Dermis blood vessel endothelial cell (primary cell): ENCODE measurements at regions not wholly inside any gene's neighbourhood (a gene's known extent, or its start where the extent isn't known, plus 50 kb on each side); places are given as distances from the start of the nearest gene placed in this dataset.

Experiments used
- DNase-seq: peaks from one replicate; pipeline ENCODE4 v3.0.0; 2010

DNA sequence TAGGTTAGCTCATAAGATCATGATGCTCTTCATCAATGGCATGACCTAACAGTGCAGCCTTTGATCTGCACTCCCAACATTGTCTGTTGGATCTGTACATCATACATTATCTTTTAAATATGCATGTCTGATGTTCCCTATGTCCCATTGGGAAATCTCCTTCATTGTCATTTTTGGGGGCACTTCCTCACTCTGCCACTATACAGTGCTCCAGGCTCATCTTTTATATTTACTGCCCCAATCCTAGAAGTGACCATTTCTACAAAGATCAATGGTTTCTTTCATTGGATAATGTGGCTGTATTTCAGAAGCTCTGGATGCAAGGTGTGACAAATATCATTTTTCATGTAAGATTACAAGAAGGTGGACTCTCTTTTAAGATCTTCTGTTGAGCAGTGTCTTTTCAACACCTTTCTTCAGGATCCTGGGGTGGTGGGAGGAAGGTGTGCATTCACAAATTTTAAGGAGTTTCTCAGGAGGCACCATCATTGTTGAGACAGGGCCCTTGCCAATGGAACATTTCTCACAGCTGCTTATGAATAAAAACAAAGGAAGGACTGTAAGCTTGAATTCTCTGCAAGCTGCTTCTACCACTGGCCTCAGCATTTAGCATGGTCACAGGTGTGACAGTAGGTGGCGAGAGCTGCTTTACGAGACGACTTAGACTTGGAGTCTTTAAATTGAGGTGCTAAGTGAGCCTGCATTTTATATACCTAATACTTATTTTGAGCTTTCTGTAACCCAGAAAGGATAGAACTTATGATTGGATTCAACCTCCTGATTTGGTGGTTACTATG is 403.0 kb downstream of the LMO7 start:
- no peak for DNase-seq

DNA sequence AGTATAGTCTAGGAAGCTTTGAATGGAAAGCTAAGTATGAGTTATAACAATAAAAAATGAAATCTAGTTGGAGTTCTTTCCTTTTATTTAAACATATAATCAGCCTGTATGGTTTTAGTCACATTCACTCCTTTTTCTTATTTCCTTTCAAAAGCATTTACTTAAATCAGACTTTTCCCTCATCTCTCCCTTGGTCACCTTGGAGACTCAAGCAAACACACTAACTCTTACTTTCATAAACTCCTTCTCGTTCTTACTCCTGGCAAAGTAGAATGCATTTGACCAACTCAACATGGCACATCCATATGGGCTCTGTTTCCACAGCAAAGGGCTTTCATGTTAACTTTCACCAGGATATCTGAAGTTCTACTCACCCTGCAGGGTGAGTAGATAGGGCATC is 400.0 kb downstream of the LMO7 start:
- DNase-seq, result no peak

DNA sequence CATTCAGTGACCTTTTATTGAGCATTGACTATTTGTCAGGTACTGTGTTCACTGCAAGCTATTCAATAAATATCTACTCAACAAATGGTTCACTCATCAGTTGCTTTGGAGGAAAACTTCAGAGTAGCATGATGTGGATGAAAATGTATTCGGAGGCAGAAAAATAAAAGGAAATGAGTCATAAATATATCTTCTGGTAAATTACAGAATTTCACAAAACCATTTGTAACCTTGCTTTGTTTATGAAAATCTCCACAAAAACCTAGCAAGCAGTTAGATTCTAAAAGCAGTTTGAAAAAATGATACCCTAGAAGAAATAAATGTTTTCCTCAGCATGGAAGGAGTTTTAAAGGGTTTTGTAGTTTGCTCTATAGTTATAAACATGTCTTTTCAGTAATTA is 399.6 kb downstream of the LMO7 start:
- no peak for DNase-seq

DNA sequence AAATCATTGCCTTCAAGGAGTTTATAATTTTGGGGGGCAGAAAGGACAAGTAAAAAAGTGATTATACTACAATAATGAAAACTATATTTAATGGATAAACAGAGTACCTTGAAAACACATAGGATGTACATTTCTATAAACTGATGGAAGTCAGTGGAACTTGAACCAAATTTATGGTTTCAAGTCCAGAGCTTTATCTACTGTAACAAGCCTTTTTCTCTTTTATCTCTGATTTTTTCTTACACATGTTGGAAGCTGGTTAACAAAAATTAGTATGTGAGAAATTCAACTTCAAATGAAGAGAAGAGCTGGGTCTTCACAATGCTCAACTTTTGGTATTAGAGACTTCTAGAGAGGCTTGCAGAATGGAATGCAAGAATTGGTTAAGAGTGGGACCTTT is 393.6 kb downstream of the LMO7 start:
- no peak for DNase-seq

DNA sequence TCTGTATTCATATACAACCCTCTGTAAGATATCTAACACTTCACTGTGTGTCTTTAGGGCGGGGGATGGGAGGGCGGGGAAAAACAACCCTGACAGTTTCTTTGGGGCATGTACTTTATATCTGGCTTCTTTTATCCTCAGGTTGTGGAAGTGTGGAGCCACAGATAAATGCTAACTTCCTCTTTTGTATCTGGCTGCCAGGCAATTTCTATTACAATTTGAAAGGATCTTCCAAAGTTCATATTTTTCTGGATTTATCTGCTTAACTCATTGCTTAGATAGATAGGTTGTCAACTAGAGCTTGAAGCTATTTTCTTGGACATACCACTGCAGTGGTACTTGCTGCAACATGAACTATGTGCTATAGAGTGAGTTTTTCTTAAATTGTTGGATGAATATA is 393.0 kb downstream of the LMO7 start:
- no peak for DNase-seq

DNA sequence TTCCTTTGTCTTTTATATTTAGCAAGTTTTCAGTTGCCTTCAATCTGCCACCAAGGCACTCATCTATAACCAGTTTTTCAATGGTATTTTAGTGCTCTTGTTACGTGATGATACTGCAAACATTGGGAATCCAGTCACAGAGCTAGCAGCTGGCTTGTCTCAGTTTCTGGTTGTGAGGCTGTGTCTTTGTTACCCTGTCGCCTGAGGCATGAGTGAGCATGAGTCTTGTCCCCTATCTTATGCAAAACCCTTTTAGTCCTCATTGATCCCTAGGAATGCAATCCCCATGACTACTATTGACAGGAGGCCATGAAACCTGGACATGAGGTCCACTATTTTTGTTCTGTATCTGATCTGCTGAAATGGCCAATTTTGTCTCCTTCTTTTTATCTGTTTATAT is 391.0 kb downstream of the LMO7 start:
- DNase-seq, result no peak

DNA sequence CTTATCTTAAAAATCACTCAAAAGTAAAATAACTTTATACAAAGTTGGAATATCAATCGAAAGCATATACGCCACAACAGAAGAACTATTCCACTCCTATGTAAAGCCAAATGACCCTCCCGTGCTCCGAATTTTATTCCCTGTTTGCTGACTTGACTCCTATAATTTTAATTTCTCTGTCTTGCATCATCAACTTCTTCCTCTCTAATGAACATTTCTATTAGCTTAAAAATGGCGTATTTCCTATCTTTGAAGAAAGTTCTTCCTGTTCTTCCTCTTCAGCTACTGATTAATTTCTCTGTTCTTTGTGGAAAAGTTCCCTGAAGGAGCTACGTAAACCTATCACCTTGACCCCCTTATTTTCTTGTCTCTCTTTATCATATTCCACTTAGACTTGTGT is 389.3 kb downstream of the LMO7 start:
- no peak for DNase-seq

DNA sequence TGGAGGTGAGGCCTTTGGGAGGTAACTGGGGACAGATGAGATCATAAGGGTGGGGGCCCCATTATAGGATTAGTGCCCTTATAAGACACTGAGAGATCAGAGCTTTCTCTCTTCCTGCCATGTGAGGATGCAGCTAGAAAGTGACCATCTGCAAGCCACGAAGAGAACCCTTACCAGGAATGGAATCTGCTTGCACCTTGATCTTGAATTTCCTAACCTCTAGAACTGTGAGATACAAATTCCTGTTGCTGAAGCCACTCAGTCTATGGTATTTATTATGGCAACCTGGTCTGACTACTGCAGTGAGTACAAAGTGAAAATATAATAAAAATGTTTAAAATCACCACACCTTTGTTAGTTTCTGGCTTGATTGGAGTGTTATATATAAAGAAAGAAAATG is 388.0 kb downstream of the LMO7 start:
- no peak for DNase-seq

DNA sequence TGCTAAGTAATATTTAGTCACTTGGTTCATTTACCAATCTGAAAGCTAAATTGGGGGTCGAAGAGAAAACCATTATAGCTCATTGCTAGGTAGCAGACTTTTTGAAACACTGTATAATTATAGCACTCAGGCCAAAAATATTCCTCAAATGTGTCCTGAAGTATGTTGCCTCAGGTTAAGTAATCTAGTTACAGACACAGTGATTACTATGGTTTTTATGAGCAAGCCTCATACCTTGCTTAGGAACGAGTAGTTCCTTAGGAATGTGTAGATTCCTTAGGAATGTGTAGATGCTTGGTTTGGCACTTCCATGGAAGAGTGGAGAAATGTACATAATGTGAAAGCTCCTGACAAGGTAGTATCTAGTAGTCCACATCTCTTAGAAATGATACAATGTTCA is 387.5 kb downstream of the LMO7 start:
- DNase-seq, result no peak

DNA sequence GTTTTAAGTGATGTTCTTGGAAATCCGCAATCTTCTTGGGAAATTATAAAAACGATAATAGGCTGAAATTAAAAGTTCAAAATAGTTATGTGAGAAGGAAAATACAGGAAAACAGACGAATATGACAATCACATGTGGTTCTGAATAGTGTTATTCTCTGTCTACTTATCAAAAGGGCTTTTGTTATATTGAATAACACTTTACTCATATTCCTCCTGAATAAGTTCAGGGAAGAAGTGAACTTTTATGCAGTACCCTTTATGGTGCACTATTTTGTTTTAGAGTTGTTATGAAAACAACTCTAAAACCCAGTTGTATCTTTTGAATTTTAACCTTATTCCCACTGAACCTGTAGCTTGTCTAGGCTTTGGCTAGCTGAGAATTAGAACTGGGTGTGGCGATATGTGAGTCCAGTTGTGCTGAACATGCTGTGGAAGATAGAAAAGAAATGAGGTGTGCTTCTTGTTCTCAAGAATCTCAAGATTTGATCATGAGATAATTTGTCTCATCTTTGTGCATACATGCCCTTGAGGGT is 384.4 kb downstream of the LMO7 start:
- DNase-seq, result no peak

DNA sequence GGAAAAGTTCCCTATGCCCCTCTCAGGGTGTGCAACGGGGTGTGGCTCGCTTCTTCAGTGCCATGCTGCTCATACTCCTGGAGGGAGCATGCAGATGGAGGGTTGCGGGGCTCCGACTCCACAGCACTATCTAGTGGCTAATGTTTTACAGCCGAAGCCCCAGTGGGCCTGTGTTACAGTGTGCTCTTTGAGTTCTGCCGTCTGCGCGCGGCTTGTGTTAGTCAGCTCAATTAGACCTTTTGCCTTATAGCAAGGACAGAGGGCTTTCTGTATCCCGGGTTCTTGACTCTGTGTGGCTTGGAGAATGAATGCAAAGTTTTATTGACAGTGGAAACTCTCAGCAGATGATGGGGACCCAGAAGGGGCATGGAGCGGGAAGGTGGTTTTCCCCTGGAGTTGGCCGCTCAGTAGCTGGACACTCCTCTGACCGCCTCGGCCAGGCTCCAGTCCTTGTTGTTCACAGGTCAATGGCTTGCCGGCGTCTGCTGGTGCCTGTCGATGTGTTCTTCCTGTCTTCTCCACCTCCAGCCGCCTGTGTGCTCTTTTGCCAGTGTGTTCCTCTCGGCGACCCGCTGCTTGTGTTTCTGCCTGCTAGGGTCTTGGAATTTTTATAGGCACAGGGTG is 383.4 kb downstream of the LMO7 start:
- DNase-seq, result peak; percentile 30

DNA sequence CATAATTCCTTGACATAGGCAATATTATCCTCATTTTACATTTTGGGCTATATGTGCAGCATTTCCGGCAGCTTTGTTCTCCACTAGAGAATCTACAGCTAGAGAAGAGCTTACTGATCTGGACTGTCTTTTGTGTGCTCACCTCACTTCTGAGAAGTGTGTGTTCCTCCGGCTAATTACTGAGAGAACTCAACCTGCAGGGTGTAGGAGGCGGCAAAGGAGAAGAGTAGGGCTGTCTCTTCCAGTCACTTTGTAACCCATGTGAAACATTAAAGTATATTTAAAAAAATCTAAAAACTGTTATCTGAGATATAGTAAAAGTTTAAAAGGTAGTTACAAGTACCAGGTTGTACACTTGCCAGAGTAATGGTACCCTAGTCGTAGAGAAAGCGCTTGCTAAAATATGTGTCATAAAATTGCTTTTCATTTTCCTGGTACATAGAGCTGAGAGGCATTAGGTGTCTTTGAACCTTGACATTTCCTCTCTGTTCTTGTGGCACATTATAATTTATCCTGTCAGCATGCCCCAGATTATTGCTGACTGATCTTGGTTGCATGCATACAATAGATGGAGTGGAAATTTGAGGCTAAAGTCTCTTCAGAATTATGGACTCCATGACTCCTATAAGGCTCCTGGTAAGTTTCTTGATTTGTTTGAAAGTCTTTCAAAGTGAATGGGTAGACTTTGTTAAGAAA is 381.9 kb downstream of the LMO7 start:
- DNase-seq, result no peak

DNA sequence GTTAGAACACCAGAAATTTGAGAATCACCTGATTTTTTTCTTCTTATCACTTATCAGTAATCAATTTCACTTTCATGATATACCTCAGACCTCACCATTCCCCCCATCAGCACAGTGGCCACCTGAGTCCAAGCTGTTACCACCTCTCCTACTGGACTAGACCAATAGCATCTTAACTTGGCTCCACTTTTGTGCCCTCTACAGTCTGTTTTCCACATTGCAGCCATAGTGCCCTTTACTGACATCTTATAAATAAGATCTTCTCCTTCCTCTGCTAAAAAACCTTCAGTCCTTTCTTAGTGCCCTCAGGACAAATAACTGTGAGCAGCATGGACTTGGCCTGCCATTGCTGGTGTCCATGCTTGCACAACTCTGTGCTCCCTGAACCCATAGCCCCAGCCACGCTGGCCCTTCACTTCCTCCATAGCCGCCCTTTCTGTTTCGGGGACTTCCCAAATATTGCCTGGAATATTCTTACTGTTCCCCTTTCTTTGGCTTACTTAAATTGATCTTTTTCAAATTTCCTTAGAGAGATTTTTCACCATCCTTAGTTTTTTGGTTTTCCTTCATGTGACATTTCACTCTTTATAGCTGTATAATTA is 380.8 kb downstream of the LMO7 start:
- peak; percentile 55 for DNase-seq

DNA sequence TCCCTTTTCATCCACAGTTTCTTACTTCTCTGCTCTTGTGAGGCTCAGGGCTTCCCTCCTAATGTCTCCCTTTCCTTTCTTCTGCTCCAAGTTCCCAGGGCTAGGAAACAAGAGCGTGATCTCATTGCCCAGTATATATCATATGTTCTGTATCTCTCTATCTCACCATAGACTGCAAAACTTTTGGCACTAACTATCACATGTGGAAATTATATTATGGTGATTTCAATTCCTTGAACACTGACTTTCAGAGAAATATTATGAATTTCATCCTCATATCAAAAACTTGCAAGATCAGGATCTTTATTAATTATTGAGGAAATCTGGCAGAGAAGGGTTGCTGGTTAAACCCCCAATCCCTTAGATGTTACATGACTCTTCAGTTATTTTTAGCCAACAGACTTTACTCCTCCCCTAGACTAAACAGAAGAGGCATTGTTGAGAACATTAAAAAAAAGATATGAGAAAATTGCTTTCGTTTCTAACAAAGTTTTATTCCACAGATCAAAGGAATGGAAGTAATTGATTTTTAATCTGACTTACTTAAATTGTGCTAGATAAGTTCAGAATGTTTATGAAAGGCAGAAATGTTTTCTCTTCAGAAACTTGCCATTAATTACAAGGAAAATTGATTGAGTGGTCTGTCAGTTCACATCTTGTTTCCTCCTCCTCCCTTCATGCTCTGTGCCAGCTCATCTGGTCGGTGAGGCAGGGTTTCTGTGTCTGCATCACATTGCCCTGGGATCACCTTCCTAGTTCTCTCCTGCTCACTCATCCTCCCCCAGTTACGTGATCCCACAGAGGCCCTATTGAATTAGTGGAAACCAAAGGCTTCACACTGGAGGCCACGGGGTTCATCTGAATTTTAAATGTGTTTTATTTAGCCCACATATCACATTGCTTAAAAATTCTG is 378.5 kb downstream of the LMO7 start:
- no peak for DNase-seq

DNA sequence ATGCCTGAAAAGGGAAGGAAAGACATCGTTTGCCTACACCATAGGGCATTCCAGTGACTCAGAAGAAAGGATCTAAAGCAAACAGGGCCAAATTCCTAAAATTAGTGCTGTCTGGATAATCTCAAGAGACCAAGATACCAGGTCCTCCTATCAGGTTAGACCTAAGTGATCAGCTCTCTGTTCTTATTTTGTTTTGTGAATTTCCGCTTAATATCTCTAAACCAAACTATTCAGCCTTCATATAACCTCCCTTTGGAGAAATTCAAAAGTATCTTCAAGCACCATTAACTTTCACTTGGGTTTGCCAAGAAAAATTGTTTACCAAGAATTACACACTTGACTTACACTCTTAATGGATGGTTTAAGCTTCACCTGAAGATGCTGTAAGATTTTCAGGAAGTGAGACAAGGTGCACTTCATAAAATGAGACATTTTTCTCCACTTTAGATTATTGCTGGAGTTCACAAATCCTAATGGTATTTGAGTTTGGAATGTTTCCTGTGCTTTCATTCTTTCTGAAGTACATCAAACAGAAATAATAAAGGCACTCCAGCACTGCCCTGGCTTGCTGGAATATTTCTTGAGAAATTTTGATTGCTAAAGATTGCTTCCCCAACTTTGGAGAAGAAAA is 376.1 kb downstream of the LMO7 start:
- DNase-seq, result no peak

DNA sequence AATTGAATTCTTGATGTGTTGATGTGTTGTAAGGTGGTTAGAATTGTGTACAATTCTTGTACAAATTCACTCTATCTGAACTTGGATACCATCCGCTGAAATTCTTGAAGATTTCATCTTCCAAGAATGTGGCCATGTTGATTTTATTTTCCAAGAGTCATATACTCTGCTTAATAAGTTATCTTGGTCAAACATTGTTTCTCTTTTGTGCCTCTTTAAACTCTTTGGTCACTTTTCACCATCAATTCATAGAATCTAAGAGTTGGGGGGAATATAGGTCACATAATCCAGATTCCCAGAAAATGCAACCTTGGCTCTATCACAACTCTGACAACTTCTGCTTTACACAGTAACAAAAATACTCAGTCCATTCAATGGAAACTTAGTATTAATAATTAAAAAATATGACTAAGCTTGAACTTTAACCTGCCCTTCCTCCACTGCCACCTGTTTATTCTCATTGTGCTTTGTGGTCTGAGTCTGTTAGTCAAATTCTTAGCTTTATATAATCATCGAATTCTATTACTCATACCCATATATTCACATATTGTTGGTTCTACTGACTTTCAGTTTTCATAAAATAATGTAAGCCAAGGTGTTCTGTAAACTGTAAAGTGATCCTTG is 373.2 kb downstream of the LMO7 start:
- peak; percentile 28 for DNase-seq

DNA sequence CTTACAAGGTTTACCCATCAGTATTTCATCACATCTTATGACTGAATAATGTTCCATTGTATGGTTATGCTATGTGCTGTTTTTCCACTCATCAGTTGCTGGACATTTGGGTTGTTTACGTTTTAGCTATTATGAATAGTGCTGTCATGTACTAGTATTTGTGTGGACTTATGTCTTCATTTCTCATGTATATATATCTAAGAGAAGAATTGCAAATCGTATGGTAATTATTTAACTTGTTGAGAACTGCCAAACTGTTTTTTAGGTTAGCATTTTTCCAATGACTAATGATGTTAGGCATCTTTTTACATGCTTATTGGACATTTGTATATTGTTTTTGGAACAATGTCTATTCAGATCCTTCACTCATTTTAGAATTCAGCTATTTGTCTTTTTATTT is 368.3 kb downstream of the LMO7 start:
- no peak for DNase-seq

DNA sequence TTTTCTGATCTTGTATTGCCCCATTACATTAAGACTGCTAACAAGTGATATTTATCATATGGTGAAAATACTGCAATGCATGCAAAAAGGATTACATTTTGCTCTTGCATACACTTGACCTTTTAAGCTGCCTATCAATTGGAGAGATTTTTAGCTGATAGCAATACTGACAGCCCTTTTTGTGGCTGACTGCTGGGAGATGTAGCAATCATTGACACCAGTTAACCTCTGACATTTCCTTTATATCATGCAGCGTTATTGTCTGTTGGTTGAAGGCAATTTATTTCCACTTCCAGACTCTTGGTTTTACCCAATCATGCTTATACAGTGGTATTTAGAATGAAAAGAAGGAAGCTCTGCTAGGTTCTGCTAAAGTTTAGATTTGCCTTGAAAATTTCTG is 364.0 kb downstream of the LMO7 start:
- DNase-seq, result no peak

DNA sequence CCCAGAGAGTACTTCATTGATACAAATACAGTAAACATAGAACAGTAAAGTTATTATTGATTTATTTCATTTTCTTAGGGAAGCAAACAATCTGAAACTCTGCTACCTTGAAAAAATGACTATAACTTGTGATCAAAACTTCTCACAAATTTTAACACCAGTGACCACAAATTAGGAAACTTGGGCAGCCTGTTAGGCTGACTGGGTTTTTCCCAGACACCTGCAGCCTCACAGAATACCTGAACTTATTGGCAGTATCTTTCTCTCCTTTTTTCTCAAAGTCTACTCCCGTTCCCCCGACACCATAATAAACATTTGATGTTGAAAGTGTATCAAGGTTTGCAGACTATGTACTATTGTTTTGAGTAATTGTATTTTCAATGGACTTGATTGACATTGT is 360.5 kb downstream of the LMO7 start:
- DNase-seq, result no peak

DNA sequence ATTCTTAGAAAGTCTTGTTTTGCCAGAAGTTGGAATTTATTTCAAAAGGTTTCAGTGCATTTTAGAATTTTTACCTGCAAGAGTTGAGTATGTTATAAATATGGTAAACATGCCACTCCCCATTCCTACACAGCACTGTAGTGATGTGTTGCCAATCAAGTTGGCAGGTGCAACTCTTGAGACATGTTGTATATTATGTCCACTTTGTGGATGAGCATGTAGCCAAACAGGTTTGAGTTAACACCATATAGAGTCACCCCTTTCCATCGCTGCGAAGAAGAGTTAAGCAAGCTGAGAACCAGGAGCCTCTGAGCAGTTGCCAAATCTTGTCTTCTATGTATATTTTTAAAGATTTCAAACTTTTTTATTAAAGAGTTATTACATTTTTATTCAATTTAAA is 359.8 kb downstream of the LMO7 start:
- no peak for DNase-seq

DNA sequence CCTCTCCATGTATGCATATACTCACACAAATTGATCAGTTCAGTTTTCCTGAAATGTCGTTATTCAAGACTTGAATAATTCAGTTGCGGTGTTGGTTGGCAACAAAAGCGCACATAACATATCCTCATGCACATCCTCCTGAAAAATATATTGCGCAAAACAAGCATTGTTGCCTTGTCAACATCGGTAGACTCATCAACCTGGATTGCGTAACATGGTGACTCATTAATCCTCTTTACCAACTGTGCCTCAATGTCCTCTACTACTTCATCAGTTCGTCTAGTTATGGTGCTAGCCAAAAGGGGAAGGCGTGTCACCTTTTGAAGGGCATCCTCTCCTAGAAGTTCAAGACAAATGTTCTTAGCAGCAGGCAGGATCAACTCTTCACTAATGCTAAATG is 357.7 kb downstream of the LMO7 start:
- DNase-seq, result no peak
